Amygdala (tissue), 56 donors: ENCODE measurements at regions not wholly inside any gene's neighbourhood (a gene's known extent, or its start where the extent isn't known, plus 50 kb on each side); places are given as distances from the start of the nearest gene placed in this dataset.
"Not testable (repeated sequence)": the region's sequence is repeated elsewhere in the genome, so short reads cannot be mapped to it uniquely, and the experiment has no call there.

Experiments
- DNase-seq, 56 donors: peaks; one replicate each; lab custom pipeline; 2025; lab: John Stamatoyannopoulos, UW

DNA sequence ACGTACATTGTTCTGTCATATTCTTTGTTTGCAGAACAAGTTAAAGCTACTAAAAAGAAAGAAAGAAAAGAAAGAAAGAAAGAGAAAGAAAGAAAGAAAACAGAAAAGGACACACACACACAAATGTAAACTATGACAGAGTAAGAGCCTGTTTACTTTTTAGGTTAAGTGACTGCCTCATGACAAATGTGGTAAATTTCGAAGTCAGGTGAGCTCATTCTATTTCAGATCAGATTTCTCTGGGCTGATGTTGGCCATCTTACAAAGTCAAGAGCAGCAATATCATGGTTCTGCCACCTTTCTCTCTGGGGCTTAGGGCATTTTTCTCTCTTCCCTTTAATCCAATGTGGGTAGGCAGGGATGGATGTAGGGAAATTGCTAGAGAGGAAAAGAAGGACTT lies 299.5 kb downstream of the ANAPC1 start:
- not testable (repeated sequence) for DNase-seq

DNA sequence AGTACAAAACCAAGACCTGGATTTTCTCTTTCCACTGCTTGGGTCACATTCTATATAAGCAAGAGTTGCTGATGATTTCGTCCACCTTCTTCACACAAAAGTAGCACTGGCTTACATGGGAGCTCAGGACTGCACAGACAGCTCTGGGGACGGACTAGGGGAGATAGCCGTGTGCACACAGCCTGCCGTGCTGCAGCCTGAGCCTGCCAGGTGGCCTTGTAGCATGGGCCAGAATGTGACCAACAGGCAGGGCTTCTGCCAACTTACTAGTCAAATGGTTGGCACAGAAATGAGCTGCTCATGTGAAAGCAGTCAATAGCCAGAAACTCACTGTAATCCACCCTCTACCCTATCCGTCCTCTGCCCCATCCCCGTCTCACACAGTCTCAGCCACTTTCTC lies 299.0 kb downstream of the ANAPC1 start:
- not testable (repeated sequence) for DNase-seq

DNA sequence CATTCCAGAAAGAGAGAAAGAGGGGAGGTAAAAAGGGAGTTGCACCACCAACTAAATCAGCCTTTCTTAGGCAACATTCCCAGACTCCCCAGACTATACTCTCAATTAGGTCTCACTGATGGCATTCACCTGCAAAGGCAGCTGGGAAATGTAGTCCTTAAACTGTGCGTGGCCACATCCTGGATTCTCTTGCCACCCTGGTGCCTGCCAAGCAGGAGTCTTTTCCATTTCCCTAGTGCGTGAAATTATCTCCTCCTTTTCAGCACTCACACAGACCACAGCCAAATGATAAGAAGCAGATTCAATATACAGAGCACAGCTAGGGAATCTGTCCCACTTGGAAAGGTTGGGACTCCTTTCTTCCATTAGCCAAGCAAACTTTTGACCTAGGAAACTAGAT lies 298.0 kb downstream of the ANAPC1 start:
- not testable (repeated sequence) for DNase-seq

DNA sequence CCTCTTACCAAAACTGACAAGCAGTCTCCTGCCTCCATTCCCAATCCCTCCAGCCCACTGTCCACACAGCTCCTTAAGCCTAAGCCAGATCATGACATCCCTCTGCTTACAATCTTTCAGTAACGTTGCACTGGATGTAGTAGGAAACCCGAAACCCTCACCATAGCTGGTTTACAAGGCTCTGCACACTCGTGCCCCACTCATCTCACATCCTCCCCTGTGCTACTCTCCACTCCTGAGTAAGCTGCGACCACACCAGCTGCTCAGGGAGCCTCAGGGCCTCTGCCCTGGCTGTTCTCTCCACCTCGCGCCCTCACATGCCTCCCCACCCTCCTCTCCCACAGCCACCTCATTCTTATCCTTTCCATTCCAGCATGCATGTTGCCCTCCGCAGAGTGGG lies 288.9 kb downstream of the ANAPC1 start:
- DNase-seq: not testable (repeated sequence)

DNA sequence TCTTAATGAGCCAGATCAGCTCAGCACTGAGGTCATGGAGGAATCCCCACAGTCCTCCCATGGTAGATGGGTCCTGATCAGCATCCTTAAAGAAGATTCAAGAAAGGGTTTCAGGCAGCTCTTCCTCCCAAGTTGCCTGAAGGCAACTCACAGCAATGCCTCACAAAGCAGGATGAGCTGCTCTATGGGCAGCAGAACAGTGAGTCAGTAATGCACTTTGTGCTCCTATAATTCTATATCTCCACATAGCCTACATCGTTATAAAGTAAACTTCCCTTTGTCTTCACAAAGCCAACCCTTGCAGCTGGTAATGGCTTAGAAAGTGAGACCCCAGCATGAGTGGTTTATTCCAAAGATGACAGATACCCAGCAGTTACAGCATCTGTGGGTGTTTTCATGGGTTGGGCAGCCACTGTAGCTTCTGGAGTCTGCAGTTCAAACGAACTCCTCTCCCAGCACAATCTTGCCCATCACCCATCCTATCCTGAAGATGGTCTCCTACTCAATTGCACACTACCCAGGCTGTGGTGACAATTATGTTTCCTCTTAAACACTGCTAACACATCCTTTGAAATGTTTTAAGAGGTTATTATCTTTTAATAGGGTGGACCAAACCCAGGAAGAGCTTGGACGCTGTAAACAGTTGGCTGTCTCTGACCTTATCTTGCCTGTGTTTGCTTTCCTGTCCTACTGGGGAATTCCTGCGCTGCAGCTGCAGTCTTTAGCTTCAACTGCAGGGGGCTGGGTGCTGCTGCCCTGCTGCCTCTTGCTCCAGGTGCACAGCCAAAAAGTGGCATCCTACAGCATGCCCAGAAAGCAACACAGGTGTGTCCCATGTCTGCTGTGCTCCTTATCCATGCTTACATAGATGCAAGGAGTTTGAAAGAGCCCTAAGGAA lies 286.9 kb downstream of the ANAPC1 start:
- not testable (repeated sequence) for DNase-seq

DNA sequence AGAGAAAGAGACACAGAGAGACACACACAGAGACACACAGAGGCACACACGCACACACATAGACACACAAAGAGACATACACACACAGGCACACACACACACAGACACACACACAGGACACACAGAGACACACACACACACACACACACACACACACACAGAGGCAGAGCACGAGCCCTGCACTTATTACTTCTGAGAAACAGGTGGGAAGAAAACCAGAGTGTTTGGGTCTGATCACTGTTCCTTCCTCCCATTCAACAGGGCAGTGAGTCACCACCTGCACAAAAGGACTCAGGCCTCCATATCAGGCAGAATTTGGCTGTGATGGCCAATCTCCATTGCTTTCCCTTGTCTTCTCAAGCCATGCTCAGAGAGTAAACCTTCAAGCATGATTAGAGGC lies 285.0 kb downstream of the ANAPC1 start:
- not testable (repeated sequence) for DNase-seq

DNA sequence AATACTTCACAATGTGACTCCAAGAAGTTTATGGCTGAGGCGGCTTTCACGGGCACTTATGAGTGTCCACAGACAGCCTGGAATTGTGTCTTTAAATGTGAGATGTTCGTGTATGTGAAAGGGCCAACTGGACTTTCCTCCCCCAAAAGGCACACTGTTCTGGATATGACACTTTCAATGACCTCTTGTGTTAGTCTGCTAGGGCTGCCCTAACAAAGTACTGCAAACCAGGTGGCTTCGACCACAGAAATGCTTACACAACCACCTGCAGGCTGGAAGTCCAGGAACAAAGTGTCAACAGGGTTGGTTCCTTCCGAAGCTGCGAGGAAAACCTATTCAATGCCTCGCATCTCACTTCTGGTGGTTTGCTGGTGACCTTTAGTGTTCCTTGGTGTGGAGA lies 281.7 kb downstream of the ANAPC1 start:
- DNase-seq: not testable (repeated sequence)

DNA sequence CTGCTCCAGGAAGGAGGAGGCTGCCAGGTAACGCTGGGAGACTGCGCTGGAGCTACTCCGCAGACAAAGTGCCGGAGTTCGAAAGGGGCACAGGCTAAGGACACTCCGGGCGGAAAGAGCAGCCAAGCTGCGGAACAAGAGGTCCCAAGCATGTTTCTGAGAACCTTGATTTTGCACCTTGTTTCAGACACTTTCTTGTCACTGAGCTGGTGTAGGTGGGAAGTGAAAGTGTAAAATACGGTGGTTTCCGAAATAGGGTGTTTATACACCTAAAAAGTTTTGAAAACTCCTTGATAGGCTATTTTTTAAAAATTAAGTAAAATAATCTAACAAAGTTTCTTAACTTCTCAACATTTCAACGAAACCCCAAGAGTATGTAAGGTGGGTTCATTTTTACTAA lies 278.2 kb downstream of the ANAPC1 start:
- DNase-seq: not testable (repeated sequence)

DNA sequence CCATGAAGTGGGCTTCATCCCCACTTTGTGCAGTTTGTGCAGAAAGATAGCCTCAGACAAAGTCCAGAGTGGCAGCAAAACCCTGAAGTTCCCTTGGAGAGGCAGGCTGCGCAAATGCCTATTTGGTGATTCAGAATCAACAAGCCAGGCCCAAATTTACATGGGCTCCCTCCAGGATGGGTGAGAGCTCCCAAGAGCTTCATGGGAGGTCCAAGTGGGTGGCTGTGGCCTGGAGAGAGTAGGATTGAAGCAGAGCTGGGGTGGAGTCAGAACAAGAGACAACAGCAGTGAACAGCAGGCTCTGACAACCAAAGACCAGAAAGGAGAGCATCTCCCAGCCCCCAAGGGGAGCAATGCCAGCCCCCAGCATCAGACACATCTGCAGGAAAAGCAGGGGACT lies 277.4 kb downstream of the ANAPC1 start:
- DNase-seq: not testable (repeated sequence)

DNA sequence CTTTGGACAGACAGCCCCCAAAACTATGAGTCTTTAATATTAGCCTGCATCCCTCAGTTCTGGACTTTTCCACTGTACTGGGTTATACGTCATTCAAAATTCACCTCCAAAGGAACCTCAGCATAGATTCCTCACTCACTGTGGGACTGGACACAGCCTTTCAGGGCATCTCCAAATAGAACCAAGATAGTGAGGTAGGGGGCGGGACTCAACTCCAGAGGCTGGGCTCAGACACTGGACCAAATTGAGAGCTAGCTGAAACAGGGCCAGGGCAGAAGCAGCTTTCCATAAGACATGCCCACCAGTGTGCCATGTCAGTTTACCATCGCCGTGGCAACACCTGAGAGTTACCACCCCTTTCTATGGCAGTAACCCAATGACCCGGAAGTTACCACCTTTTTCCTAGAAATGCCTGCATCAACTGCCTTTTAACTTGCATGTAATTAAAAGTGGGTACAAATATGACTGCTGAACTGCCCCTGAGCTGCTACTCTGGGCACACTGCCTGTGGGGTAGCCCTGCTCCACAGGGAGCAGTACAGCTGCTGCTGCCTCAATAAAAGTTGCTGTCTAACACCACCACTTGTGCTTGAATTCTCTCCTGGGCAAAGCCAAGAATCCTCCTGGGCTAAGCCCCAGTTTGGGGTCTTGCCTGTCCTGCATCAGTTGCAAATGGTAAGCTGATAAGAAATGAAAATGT lies 274.7 kb downstream of the ANAPC1 start:
- DNase-seq: not testable (repeated sequence)

DNA sequence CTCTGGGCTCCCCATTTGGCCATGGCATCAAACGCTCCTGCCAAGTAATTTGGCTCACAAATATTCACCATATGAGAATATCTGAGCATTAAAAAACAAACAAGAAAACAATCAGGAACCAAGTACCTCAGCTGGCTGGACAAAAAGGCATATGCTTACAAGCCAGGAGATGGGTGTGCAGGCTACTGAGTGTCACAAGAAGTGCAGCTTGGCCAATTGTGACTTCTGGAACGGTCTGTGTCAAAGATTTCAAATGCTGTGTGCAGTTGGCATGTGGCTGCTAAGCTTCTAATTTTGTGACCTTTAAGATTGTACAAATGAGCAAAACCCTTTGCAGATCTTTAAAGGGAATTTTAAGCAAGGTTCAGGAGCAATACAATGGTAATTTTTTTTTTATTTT lies 274.0 kb downstream of the ANAPC1 start:
- not testable (repeated sequence) for DNase-seq

DNA sequence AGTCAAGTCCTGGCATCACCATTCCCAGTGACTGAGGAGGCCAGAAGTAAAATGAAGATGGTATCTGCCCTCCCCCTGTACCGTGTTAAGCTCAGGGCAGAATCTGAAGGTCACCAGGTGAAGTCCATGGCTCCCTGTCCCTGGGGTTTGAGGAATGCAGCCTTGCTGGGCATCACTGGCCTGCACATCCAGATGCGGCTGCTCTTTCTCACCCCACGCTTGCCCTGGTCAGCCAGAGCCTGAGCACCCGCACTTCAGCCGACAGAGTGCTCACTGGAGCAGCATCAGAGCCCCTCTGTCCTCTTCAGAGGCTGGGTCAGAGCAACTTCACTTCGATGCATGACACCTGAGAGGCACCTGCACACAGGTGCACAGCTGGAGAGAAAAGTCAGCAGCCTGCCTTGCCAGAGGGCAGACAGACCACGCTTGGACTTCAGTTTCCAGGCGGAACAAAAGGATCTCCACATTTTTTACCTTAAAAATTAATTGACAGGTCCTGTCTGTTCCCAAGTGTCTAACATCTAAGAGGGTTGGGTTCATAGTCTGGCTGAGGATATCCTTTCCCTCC lies 267.3 kb downstream of the ANAPC1 start:
- no peak for DNase-seq

DNA sequence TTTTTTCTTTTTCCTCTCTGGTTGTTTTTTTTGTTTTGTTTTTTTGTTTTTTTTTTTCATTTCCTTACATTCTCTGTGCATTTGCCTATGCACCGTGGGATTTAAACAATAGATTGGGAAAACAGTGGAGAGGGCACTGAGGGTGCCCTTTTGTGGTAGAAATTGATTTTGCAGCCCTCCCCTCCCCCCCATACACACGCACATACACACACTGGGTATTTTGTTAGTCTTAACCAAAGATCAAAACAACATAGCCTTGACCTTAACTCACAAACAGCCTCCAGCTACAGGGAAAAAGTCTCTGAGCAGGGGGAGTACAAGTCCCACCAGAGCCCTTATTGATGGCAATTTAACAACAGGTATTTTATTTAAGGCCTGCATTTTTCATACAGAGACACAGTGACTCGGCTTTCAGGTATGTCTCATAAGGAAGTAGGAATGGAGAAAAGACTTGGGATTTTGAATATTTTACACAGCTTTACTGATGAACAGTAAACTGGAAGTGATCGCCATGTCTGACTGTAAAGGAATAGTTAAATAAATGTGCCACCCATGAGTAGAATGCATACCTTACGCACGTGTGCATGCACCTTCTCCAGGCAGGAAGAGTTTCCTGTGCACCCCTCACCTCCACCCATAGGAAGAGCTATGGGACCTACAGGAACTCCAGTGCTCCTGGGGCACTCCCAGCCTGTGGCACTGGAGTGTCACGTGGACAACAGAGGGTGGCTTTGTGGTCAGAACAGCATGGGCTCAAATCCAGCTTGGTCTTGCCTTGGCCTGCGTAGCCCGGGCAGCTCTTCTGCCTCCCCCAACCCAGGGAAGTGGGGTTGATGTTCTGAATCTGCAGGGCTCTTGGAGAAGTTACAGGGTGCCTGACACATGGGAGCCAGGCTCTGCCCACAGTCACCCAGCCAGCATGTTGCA lies 266.4 kb downstream of the ANAPC1 start:
- DNase-seq: peak in 7 of 56 donors; percentile 1 to 21 (median 3)

DNA sequence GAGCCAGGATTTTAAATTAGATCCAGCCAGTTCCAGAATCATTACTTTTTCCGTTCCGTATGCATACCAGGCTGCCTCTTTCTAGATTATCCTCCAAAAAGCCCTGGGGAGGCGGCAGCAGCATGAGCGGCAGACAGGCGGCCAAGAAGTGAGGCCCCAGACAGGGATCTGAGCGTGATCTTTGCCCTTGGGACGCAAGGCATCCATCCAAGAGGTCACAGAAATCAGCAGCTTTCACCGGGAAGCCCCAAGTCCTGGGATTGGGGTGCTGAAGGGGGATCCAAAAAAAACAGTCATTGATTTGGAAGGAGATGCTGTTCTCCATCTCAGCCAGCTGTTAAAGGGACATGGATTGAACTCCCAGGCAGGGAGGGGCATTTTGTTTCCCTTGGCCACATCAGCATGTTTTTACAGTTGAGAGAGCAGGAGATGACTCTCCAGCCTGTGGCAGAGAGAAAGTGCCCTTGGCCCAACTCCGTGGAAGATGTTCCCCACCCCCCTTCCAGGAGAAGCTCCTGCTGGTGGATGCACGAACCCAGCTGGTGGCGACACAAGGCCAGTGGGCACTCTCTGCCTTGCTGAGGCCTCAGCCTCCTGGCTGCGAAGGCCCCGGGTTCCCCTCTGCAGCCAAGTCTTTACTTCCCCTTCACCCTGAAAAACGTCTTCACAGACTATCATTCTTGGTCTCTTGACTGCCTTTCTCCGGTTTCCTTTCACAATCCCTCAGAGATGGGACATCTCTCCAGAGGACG lies 265.6 kb downstream of the ANAPC1 start:
- no peak for DNase-seq

DNA sequence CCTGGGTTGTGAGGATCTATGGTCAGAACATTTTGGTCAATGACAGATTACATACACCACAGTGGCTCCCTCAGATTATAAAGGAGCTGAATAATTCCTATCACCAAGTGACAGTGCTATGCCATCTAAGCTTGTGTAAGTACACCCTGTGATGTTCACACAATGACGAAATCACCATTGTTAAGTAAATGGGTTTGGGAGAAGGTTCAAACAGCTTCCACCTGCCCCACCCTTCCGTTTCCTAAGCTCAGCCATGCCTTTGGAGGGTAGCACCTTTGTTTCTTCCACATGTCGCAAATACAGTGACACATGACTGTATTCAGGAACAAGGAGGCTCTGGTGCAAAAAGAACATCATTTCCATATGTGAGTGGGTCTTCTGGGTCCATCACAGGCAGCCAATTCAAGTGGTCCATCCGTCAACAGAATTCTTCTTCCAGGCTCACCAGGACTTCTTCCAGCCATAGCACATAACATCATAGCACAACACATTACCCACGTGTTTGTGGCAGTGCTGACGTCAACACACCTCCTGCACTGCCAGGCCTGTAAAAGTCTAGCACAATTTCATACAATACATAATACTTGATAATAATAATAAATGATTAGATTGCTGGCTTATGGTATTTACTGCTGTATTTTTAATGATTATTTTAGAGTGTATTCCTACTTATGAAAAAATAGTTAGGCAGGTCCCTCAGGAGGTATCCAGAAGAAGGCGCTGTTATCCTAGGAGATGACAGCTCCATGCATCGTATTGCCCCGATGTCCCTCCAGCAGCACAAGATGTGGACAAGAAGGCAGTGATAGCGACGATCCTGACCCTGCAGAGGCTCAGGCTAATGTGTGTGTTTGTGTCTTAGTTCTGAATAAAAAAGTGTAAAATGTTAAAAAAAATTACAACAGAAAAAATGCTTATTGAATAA lies 264.8 kb downstream of the ANAPC1 start:
- no peak for DNase-seq

DNA sequence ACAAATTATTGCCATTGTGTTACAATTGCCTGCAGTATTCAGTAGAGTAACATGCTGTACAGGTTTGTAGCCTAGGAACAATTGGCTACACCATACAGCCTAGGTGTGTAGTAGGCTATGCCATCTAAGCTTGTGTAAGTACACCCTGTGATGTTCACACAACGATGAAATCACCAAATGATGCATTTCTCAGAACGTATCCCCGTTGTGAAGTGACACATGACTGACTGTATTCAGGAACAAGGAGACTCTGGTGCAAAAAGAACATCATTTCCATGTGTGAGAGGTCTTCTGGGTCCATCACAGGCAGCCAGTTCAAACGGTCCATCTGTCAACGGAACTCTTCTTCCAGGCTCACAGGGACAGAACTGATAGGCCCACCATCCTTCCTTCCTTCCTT lies 263.7 kb downstream of the ANAPC1 start:
- DNase-seq: no peak

DNA sequence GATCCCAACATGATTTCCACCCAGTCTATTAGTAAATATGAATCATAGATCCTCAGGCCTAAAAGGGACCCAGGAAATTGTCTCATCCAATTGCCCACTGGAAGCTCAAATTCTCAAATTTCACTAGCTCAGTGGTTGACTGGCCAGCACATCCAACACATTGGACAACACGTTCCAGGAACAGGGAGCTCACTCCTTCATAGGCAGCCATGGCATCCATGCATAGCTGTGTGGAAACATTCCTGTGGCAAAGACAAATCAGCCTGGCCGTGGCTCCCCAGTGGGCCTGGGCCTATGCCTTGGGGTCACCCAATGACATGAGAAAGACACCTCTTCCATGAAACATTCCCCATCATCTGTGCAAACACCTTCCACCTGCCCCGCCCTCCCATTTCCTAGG lies 261.1 kb downstream of the ANAPC1 start:
- DNase-seq: no peak

DNA sequence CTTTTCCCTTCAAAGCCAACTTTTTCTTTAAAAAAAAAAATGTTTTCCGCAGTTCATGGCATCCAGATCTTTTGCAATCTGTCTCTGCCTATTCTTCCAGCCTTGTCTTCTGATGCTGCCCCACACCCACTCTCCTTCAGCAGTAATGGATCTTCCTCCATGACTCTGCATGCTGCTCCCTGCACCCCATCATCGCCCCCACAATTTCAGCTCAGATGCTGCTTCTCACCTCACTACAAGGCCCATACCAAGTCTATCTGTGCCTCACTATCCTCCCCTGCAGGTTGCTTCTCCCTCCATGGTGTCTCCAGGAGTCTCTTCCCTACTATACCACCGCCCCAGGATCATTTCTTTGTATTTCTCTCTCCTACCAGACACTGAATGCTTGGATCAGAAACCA lies 260.6 kb downstream of the ANAPC1 start:
- no peak for DNase-seq
